HT1080 (cell line): ENCODE measurements at regions not wholly inside any gene's neighbourhood (a gene's known extent, or its start where the extent isn't known, plus 50 kb on each side); places are given as distances from the start of the nearest gene placed in this dataset.

Experiments
- DNase-seq: peaks from one replicate; pipeline ENCODE4 v3.0.0-alpha.2; 2015; ENCODE audit warnings: low read depth

- DNase-seq = no peak
These were observed 317.5 kb upstream of the POU3F2 start for GRCh38 chr6:98516866-98517265.

GRCh38 chr6:98525860-98526259 lies 308.5 kb upstream of the POU3F2 start:
- no peak for DNase-seq

GRCh38 chr6:98526465-98526864 lies 307.9 kb upstream of the POU3F2 start:
- no peak for DNase-seq

- no peak for DNase-seq
These were observed 305.0 kb upstream of the POU3F2 start for GRCh38 chr6:98529364-98529763.

- DNase-seq = no peak
These were observed 303.6 kb upstream of the POU3F2 start for GRCh38 chr6:98530732-98531131.

GRCh38 chr6:98532004-98532403 lies 302.4 kb upstream of the POU3F2 start:
- DNase-seq = no peak

GRCh38 chr6:98539741-98540140 lies 294.6 kb upstream of the POU3F2 start:
- peak; percentile 56 for DNase-seq

GRCh38 chr6:98546376-98546775 lies 288.0 kb upstream of the POU3F2 start:
- no peak for DNase-seq

GRCh38 chr6:98547151-98547550 lies 287.2 kb upstream of the POU3F2 start:
- no peak for DNase-seq

GRCh38 chr6:98547634-98548033 lies 286.7 kb upstream of the POU3F2 start:
- no peak for DNase-seq

GRCh38 chr6:98548301-98548700 lies 286.1 kb upstream of the POU3F2 start:
- DNase-seq = no peak

- DNase-seq = no peak
These were observed 274.0 kb upstream of the POU3F2 start for GRCh38 chr6:98560418-98560817.

GRCh38 chr6:98560841-98561240 lies 273.5 kb upstream of the POU3F2 start:
- DNase-seq = no peak

GRCh38 chr6:98566126-98566525 lies 268.2 kb upstream of the POU3F2 start:
- DNase-seq = no peak

- no peak for DNase-seq
These were observed 261.8 kb upstream of the POU3F2 start for GRCh38 chr6:98572579-98572978.

- DNase-seq = no peak
These were observed 259.4 kb upstream of the POU3F2 start for GRCh38 chr6:98574984-98575383.

GRCh38 chr6:98576791-98577190 lies 257.6 kb upstream of the POU3F2 start:
- DNase-seq = no peak

- DNase-seq = no peak
These were observed 256.4 kb upstream of the POU3F2 start for GRCh38 chr6:98578016-98578415.

- DNase-seq = peak; percentile 2
These were observed 255.3 kb upstream of the POU3F2 start for GRCh38 chr6:98579079-98579478.

GRCh38 chr6:98579941-98580340 lies 254.4 kb upstream of the POU3F2 start:
- peak; percentile 19 for DNase-seq

- peak; percentile 17 for DNase-seq
These were observed 252.7 kb upstream of the POU3F2 start for GRCh38 chr6:98581705-98582104.

- no peak for DNase-seq
These were observed 250.9 kb upstream of the POU3F2 start for GRCh38 chr6:98583506-98583905.

- DNase-seq = no peak
These were observed 248.2 kb upstream of the POU3F2 start for GRCh38 chr6:98586163-98586562.

- DNase-seq = no peak
These were observed 246.8 kb upstream of the POU3F2 start for GRCh38 chr6:98587555-98587954.
